H54 (cell line): ENCODE measurements at regions not wholly inside any gene's neighbourhood (a gene's known extent, or its start where the extent isn't known, plus 50 kb on each side); places are given as distances from the start of the nearest gene placed in this dataset.

ENCODE experiments used
- DNase-seq: peaks from one replicate; pipeline ENCODE4 v3.0.0; 2011; ENCODE audit warnings: low spot score, mixed read lengths; ENCODE audit not compliant: insufficient read length
- FAIRE-seq: peaks from 3 replicates; lab custom pipeline; 2011; peaks lifted over from hg19 to GRCh38; lab: Jason Lieb, UNC
- POLR2A ChIP-seq: IDR thresholded peaks from 2 replicates; pipeline ENCODE4 v1.6.1; 2011; ENCODE audit warnings: low read depth, mild to moderate bottlenecking, low read length

DNA sequence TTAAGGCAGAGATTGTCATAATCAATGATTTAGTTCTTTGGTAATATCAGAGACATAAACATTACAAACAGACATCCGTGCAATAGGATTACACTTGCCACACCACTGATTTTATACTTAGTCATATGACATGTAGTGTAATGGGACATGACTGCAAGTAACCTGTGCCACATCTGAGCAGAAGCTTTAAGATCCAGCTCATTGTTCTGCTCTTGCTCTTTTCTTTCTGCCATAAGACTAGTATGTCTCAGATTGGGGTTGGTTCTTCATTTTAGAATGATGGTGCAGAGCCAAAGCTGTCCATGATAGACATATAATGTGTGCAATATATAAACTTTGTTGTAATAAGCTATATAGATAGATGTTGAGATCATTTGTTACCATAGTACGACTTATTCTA, 119.7 kb upstream of the SEMA3A start:
- DNase-seq = no peak
- no peak for TF ChIP-seq POLR2A
- no peak for FAIRE-seq

DNA sequence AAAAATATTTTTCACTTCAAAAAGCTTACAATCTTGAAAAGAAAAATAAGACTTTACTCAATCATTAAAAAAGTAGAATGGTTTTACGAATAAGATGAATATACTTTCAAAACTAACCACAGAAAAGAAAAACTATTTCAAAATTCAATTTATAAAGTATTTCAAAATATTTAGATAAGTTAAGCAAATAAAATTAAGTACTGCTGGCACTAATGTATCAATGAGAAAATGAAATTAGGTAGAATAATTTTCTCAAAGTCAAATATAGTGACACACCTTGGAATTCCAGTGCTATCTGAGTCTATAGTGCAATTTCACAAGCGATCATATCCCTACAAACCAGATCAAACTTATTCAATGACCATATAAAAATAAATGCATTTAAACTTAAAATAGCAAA, 109.8 kb upstream of the SEMA3A start:
- no peak for TF ChIP-seq POLR2A
- no peak for FAIRE-seq
- DNase-seq = no peak

DNA sequence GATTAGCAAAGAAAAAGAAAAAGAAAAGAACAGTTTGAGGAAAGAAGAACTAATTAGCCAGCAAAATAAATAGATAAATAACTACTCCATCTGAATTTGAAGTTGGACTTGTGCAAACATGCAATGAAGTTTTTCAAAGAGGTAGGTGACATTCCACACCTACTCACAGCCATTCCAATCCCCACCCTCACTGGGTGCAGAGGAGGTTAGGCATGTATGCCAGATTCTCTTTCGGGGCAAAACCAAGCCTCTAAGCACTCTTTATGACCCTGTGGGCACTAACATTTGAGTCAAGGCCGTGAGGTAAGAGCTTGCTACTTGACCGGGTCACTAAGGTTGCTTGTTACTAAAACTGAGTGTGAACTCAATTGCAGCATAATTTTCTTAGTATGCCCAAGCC, 108.4 kb upstream of the SEMA3A start:
- no peak for TF ChIP-seq POLR2A
- FAIRE-seq (no peak), DNase-seq (no peak)

DNA sequence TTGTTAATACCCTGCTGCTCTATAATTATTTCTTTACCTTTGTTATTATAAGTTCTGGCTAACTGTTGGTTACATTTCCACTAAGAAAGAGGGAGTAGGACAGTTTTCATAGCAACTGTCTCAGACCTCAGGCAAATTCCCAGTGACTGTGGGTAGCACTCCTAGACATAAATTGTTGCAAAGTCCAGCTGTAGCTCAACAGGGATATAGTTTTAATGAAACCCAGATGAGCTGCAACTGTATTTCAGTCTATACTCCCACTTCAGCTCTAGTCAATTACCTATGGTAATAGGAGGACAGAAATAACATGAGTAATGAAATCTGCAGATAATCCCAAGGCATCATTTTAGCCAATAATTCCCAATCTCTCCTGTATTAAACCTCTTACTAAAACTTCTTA, 103.0 kb upstream of the SEMA3A start:
- no peak for DNase-seq
- TF ChIP-seq POLR2A = no peak
- no peak for FAIRE-seq

DNA sequence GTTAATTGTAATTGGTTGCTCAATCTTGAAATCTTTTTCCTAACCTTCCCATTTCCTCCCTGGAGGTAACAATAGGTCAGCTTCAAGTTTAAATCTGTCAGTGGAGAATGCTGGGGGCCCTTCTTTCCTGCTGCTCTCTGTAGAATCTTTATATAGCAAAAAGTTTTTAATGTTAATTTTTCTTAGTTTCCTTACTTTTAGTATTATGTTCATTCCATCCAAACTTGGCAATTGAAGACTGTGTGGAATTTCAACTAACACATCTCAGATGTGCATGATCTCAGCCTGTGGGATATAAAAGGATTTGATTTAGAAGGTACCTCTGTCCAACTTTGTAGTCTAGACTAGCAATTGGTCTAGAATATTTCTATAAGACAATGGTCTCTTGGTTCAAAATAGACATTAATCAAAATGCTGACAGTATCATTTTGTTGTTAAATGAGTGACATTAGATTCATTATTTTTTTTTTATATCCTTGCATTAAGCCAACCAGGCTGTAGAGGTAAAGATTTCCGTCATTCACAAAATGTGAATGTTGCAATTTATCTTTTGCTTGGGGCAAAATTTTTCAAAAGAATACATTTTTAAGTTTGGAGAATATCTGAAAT, 100.4 kb upstream of the SEMA3A start:
- no peak for TF ChIP-seq POLR2A
- FAIRE-seq = no peak
- DNase-seq = no peak

DNA sequence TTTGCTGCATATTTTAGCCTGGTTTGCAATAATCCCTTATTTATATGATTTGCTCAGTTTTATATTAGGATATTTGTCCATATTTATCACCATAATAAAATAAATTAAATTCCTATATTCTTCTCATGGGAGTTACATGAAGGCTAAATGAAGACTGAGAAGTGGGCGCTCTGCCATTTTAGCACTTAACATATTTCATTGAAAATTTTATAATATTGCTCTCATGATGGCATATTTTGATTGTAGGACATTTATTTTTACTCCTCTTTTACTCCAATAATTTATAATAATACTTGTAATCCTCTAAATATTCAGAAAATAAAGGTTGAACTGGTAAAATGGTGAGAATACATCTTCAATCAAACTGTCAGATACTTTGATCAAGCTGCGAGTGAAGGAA, 99.8 kb upstream of the SEMA3A start:
- FAIRE-seq (no peak), DNase-seq (no peak)

DNA sequence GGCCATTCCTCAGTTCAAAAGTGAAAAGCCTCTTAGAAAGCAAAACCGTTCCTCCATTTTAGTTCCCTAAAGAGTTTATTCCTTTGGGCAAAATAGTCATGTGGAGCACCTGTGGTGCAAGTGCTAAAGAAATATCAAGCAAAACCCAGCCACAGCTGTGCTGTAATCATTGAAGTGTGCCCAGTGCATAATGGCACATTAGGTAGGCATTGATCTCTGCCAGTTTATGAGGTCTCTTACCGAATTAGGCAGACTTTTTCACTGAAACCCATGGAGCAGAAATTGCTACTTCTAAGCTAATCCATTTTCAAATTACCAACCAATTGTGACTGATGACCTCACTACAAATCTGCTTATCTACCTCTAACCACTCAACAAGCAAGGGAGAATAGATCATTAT, 97.2 kb upstream of the SEMA3A start:
- FAIRE-seq (no peak), DNase-seq (no peak)
- no peak for TF ChIP-seq POLR2A

More for the DNA sequence above, 99.8 kb upstream of the SEMA3A start:
- TF ChIP-seq POLR2A = no peak

DNA sequence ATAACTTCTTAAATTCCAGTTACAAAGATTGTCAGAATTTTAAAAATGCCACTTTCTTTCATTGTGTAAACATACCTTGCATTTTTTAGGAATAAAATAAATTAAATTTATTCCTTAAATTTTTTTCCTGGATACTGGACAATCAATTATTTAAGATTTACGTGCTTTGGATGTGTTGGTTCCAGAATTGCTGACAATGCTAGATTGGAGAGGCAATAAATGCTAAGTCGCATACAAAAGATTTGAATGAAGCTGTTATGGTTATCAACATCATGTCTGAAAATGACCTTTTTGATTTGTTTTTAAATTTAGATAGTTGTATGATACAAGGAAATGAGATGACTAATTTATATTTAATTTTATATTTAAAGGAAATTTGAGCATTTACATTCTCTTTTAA, 89.2 kb upstream of the SEMA3A start:
- DNase-seq (no peak), FAIRE-seq (no peak)
- no peak for TF ChIP-seq POLR2A

DNA sequence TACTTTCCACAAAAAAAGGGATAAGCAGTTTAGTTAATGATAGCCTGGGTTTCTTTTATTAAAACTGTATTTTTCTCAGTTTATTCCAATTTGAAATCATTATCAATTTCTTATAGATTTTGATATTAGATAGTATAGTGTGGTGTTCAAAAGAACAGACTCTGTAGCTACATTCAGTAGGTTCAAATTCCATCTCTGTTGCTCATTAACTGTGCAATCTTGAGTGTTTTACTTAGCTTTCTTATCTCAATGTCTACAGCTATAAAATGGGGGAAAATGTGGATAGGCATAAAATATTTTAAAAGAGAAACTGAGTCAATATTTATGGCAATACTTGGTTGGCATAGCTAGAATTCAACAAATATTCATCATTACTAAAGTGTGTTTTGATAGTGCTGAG, 86.9 kb upstream of the SEMA3A start:
- DNase-seq = no peak

DNA sequence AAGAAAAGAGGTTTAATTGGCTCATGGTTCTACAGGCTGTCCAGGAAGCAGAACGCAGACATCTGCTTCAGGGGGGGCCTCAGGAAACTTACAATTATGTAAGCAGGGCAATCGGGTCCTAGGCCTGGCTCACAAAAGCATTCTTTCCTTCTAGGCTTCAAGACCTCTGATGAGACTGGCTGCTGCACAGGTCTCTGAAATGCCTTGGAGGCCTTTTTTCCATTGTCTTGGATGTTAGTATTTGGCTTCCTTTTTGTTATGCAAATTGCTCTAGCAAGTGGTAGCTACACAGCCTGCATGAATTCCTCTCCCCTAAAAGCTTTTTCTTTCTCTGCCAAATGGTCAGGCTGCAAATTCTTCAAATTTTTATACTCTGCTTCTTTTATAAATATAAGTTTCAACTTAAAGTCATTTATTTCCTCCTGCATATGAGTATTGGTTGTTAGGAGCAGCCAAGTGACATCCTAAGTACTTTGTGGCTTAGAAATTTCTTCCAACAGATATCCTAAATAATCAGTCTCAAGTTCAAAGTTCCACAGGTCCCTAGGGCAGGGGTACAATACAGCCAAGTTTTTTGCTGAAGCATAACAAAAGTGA, 83.1 kb upstream of the SEMA3A start:
- no peak for DNase-seq
- TF ChIP-seq POLR2A = no peak
- no peak for FAIRE-seq

More for the DNA sequence above, 86.9 kb upstream of the SEMA3A start:
- no peak for FAIRE-seq
- TF ChIP-seq POLR2A = no peak

DNA sequence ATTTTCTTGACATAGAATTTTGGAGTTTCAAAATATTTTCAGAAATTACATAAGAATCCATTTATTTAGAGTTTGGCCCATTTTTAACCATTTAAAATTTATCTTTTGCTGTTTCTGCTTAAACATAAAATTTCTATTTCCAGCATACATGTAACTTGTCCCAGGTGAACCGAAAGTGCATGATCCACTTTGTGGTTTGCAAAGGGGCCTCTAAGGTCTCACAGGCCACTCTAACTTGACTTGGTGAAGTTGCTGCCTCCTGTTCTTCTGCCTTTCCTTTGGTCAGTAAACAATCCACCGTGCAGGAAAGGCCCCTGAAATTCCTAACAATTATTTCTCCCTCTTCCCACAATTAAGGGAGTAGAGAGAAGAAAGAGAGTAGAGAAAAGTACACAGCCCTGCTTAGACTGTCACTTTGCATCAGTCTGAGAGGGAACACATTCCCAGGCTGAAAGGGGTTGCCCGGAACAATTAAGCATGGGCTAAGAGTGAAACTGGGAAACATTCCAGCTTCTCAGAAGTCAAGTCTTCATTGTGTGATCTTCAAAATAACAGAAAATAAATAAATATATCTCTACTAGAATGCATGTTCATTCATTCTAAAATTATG, 79.5 kb upstream of the SEMA3A start:
- TF ChIP-seq POLR2A = no peak
- FAIRE-seq = no peak
- DNase-seq = no peak

DNA sequence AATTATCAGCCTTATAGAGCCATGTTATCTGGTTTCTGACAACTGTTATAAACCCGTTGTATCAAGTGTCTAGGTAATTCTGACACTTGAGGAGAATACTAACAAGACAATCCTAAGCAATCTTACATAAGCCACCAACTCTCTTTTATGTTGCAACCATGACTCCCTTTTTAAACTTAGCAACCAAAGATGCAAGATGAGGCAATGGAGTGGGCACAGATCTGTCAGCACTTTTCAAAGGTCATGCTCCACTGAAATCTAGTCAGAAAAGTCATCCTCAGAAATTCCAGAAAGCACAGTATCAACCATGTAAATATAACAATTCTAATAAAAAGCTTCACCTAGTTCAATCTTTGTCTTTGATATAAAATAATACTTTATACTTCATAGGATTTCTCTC, 77.0 kb upstream of the SEMA3A start:
- TF ChIP-seq POLR2A = no peak
- no peak for DNase-seq
- no peak for FAIRE-seq

DNA sequence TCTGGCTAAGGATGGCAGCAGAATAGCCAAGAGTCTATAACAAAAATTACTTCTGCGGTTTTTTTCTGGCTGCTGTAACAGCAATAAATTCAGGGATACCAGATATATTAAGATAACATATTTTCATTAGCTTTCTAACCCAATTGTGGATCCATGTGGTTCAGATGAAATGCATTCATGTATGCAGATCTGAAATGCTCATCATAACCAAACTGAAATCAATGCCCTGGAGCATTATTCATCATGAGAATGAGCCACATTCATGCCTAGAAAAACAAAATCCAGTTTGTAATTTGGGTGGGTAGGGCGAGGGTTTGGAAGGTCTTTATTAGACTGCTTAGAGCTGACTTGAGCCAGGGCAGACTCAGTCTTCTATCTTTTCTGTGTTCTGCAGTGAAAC, 69.8 kb upstream of the SEMA3A start:
- peak; percentile 48 for FAIRE-seq
- DNase-seq = no peak
- TF ChIP-seq POLR2A = no peak

DNA sequence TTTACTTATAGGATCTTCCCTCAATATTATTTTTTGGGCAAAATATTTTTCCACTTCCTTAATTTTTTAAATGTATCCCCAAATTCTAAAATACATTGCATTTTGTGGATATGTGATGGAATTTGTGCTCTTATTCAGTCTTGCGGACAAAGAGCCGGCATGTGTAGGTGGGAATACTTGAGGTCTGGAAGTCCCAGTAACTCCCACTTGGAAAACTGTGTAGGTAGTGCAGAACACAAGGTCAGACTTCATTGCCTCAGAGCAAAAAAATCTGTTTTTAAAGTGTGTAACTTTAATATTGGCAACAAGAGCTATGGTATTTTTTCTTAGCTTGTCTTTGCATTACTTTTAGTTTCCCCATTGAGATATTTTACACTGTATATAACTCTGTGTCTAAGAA, 68.5 kb upstream of the SEMA3A start:
- no peak for FAIRE-seq
- DNase-seq = no peak
- no peak for TF ChIP-seq POLR2A

DNA sequence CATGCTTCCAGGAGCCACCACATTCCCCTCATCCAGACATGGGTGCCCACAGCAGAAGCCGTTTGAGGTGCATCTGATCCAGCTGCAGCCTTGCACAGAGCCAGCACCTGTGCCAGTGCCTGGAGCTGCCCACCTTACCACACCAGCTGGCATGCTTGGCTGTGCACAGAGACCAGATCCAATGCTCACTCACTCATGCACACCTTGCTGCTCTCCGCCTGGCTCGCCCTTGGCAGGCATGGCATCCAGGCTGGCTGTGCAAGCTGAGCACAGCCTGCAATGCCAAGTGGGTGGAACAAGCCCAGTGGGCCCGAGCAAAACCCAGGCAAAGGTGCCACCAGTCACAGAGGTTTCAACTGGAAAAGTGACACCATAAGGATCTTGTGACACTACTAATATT, 66.9 kb upstream of the SEMA3A start:
- no peak for TF ChIP-seq POLR2A
- no peak for DNase-seq
- no peak for FAIRE-seq
